ENCODE measurements at regions not wholly inside any gene's neighbourhood (a gene's known extent, or its start where the extent isn't known, plus 50 kb on each side); places are given as distances from the start of the nearest gene placed in this dataset.

DNA sequence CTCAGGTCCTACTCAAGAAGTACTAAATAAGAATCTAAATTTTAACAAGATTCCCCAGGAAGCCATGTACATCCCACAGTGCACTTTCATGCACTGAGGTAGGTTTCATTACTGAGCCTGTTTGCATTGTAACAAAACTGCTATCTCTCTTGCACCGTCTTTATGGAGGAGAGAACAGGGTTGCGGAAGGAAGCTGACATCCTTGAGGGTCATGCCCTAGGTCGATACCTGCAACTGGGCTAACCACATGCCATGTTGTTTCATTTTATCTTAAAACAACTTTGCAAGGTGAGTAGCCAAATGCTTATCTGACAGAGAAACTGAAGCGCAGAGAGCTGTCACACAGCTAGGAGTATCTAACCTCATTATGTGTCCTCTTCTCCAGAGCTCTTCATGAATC is 656.3 kb upstream of the TENM4 start:
- Histone ChIP-seq H3K4me1 (ENCODE audit: control insufficient read depth, insufficient read depth, low read length) (no peaks in the 10 kb centered on the region), H3K4me3 (ENCODE audit: low read length) (no peak overlapping the region), H3K9me3 (ENCODE audit: control insufficient read depth, low read length) (no peaks in the 10 kb centered on the region), H3K27ac (ENCODE audit: low read length) (no peak overlapping the region), H3K27me3 (ENCODE audit: control insufficient read depth, insufficient read depth) (no peaks in the 10 kb centered on the region)
- intact Hi-C loops (cut with DNase I), result no loop called here
- 80% methylated on average over 4 of the region's 4 CpGs for WGBS
- ATAC-seq (no peak), DNase-seq (no peak)

DNA sequence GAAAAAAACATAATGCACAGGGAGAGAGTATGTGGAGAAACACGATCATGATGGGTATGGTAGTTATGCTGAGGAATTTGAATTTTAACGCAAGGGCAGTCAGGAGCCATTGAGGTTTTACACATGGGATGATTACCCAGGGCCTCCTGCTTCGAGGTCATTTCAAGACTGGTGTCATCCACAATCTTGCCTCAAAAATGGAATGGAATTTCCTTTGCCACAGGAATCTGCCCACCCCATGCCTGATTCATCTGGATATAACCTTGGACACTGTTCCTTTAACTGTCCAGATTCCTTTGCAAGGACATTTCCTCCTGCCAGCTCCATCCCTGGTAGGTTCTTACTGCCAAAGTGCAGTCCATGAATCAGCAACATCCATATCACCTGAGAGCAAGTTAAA is 655.9 kb upstream of the TENM4 start:
- DNase-seq (no peak), ATAC-seq (no peak)
- Histone ChIP-seq H3K27me3 (ENCODE audit: control insufficient read depth, insufficient read depth) (no peaks in the 10 kb centered on the region), H3K27ac (ENCODE audit: low read length) (no peak overlapping the region), H3K9me3 (ENCODE audit: control insufficient read depth, low read length) (no peaks in the 10 kb centered on the region), H3K4me1 (ENCODE audit: control insufficient read depth, insufficient read depth, low read length) (no peaks in the 10 kb centered on the region), H3K4me3 (ENCODE audit: low read length) (no peak overlapping the region)
- 69% methylated on average over 3 of the region's 3 CpGs for WGBS
- intact Hi-C loops (cut with DNase I), result no loop called here

DNA sequence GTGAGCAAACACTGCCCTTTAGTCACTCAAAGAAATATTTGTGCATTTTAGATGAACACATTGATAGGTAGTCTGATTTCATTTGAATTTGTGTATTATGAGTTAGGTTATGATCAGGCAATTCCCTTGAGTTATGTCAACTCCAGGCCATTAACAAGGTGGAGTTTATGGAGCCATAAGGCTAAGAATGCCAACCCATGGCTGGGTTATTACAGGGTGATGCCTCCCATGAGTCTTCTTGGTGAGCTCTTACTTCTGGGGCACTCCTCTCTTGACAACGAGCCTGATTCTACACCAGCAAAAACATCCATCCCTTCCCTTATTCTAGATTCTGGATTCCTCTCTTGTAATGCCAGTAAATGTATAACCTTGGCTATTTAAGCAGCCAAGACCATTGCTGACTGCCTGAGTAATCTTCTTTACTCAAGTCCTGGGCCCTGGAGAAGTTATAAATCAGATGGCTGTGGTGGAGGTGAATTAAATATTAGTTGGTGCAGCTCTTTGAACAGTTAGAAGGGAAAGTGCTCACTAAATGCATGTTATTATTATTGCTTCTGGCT is 645.7 kb upstream of the TENM4 start:
- H3K4me1 ChIP-seq (ENCODE audit: control insufficient read depth, insufficient read depth, low read length), result no peaks in the 10 kb centered on the region
- H3K27ac ChIP-seq (ENCODE audit: low read length), result no peak overlapping the region
- no peaks in the 10 kb centered on the region for H3K27me3 ChIP-seq (ENCODE audit: control insufficient read depth, insufficient read depth)
- no peaks in the 10 kb centered on the region for H3K9me3 ChIP-seq (ENCODE audit: control insufficient read depth, low read length)
- intact Hi-C loops (cut with DNase I), result no loop called here
- WGBS, result 70% methylated on average over 1 of the region's 1 CpG
- no peak overlapping the region for H3K4me3 ChIP-seq (ENCODE audit: low read length)
- ATAC-seq, result no peak
- DNase-seq, result no peak

DNA sequence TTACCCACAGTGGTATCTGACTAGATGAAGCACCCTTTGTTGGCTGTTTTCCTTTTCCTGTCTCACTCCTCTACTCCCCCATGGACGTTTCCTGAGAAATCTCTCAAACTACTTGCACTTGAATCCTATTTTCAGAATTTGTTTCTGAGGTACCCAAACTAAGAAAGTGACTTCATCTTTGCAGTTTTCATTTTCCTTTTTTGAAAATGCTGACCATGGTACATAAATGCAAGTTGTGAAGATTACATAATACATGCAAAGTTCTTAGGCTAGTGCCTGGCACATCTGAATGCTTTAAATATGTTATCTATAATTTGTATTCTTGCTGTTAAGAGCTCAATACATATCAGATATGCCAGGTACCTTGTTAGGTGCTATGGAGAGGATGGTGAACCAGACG is 644.7 kb upstream of the TENM4 start:
- intact Hi-C loops (cut with DNase I), result no loop called here
- no peak for DNase-seq
- ATAC-seq, result no peak

DNA sequence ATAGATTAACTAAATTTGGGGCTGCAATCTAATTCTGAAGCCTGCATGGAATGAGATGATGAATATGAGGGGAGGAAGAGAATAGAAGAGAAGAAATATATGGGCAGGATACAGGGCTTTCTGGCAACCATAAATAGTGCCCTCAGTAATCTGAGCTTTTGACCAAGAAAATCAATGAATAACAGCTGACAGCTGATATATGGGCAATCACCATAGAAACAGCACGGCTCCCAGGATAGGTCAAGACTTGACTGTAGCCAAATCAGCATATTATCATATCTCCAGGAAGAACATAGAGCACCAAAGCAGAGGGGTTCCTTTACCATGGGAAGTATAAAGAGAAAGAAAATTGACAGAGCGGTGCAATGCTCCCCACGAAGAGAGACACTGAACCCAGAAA is 643.8 kb upstream of the TENM4 start:
- no peak overlapping the region for H3K4me3 ChIP-seq (ENCODE audit: low read length)
- H3K9me3 ChIP-seq (ENCODE audit: control insufficient read depth, low read length), result no peaks in the 10 kb centered on the region
- no peak for DNase-seq
- no peak for ATAC-seq
- H3K27me3 ChIP-seq (ENCODE audit: control insufficient read depth, insufficient read depth), result no peaks in the 10 kb centered on the region
- intact Hi-C loops (cut with DNase I), result no loop called here
- no peak overlapping the region for H3K27ac ChIP-seq (ENCODE audit: low read length)
- WGBS, result 59% methylated on average over 3 of the region's 3 CpGs
- no peaks in the 10 kb centered on the region for H3K4me1 ChIP-seq (ENCODE audit: control insufficient read depth, insufficient read depth, low read length)

More for the DNA sequence above, 644.7 kb upstream of the TENM4 start:
- H3K4me1 ChIP-seq (ENCODE audit: control insufficient read depth, insufficient read depth, low read length), result no peaks in the 10 kb centered on the region
- no peak overlapping the region for H3K4me3 ChIP-seq (ENCODE audit: low read length)
- no peaks in the 10 kb centered on the region for H3K9me3 ChIP-seq (ENCODE audit: control insufficient read depth, low read length)
- no peaks in the 10 kb centered on the region for H3K27me3 ChIP-seq (ENCODE audit: control insufficient read depth, insufficient read depth)
- H3K27ac ChIP-seq (ENCODE audit: low read length), result no peak overlapping the region
- WGBS, result 55% methylated on average over 2 of the region's 2 CpGs

DNA sequence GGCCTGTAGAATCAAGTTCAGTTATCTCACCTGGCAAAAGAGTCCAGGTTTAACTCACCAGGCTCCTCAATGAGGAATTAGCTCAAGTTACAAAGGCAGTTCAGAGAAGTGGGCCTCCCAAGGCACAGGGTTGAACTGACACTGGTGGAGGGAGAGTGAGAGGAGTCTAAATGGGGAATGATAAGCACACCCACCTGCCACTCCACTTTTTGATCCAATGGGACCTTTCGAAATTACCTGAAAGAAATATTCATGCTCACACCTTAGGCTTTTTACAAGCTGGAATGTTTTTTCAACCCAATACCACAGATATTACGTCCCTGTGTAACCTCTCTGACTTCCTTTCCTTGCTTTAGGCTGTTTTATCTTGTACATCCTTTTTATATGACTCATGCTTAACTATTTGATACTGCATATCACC is 642.7 kb upstream of the TENM4 start:
- WGBS, result 72% methylated on average over 2 of the region's 2 CpGs
- no peak for DNase-seq
- Histone ChIP-seq H3K9me3 (ENCODE audit: control insufficient read depth, low read length) (no peaks in the 10 kb centered on the region), H3K27ac (ENCODE audit: low read length) (no peak overlapping the region), H3K4me3 (ENCODE audit: low read length) (no peak overlapping the region), H3K4me1 (ENCODE audit: control insufficient read depth, insufficient read depth, low read length) (no peaks in the 10 kb centered on the region), H3K27me3 (ENCODE audit: control insufficient read depth, insufficient read depth) (no peaks in the 10 kb centered on the region)
- intact Hi-C loops (cut with DNase I), result no loop called here
- ATAC-seq, result no peak

DNA sequence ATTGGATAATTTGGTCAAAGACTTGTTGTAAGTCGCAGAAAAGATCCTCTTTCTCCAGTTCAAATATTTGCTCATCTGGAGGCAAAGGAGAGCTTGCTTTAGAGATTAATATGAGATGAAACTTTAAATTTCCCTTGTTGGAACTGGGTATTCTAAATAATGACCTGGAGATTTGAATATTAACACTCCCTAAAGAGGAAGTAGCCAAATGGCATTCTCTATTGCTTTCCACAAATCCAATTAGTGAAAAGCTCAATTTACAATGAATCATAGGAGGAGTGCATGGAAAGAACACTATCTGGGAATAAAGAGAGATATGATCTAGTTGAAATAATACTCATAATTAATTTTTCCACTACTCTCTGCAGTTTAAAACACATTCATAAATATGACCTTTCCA is 641.6 kb upstream of the TENM4 start:
- ATAC-seq, result no peak
- no peak for DNase-seq

DNA sequence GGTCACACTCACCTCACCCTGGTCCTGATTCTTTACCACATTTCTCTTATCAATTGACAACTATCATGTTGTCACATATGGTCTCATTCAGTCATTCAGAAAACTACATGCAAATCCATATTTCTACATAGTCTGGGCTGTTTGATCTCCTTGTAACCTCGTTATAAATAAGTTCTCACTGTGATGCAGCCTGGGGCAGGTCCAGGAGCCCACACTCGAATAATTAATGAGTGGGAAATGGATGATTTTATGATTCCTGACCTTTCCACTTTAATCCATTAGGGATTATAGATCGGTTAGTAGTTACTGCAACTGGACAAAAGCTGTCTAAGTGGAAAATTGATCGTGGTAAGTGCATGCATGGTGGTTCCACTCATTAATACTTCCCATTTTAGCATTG is 636.3 kb upstream of the TENM4 start:
- no peak overlapping the region for H3K27ac ChIP-seq (ENCODE audit: low read length)
- DNase-seq (no peak), ATAC-seq (no peak)
- no peaks in the 10 kb centered on the region for H3K9me3 ChIP-seq (ENCODE audit: control insufficient read depth, low read length)
- no peak overlapping the region for H3K4me3 ChIP-seq (ENCODE audit: low read length)
- WGBS, result 78% methylated on average over 4 of the region's 4 CpGs
- intact Hi-C loops (cut with DNase I), result no loop called here
- no peaks in the 10 kb centered on the region for H3K4me1 ChIP-seq (ENCODE audit: control insufficient read depth, insufficient read depth, low read length)
- H3K27me3 ChIP-seq (ENCODE audit: control insufficient read depth, insufficient read depth), result no peaks in the 10 kb centered on the region

More for the DNA sequence above, 641.6 kb upstream of the TENM4 start:
- Histone ChIP-seq H3K27me3 (ENCODE audit: control insufficient read depth, insufficient read depth) (no peaks in the 10 kb centered on the region), H3K4me3 (ENCODE audit: low read length) (no peak overlapping the region), H3K9me3 (ENCODE audit: control insufficient read depth, low read length) (no peaks in the 10 kb centered on the region), H3K27ac (ENCODE audit: low read length) (no peak overlapping the region), H3K4me1 (ENCODE audit: control insufficient read depth, insufficient read depth, low read length) (no peaks in the 10 kb centered on the region)
- 96% methylated on average over 1 of the region's 1 CpG for WGBS
- intact Hi-C loops (cut with DNase I), result no loop called here

DNA sequence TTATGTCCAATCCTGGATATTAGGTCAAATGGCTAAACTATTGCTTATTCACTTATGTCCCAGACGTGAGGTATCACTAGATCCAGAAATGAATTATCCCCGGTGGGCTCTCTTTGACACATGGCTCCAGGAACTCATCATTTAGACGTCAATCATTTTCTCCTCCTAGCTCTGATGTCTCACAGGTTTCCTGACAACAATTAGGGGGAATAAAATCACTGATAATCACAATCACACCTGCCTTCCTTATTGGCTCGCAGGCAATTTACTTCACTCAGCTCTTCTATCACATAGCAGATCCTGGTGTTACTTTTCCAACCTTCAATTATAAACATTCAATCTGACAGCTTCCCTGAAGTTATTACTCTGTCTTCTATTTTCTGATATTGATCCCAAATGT is 634.0 kb upstream of the TENM4 start:
- DNase-seq, result no peak
- H3K27me3 ChIP-seq (ENCODE audit: control insufficient read depth, insufficient read depth), result no peaks in the 10 kb centered on the region
- ATAC-seq, result no peak
- intact Hi-C loops (cut with DNase I), result no loop called here
- H3K4me1 ChIP-seq (ENCODE audit: control insufficient read depth, insufficient read depth, low read length), result no peaks in the 10 kb centered on the region
- 73% methylated on average over 4 of the region's 4 CpGs for WGBS
- no peak overlapping the region for H3K27ac ChIP-seq (ENCODE audit: low read length)
- H3K4me3 ChIP-seq (ENCODE audit: low read length), result no peak overlapping the region
- H3K9me3 ChIP-seq (ENCODE audit: control insufficient read depth, low read length), result no peaks in the 10 kb centered on the region

DNA sequence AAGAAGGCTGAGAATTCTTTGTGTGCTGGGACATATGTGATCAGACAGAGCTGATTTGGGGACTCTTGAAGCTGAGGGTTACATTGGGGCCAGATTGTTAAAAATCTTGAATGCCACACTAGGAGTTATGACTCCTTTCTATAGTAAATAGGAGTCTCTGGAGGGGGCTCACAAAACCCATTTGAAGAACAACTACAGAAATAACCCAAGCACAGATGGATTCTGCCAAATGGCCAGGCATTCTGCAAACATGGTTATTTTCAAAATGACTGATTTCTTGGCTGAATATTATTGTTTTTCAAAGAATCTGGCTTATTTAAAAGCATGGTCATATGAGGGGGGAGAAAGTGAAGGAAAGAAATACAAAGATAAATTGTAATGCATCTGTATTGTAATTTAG is 625.5 kb upstream of the TENM4 start:
- Histone ChIP-seq H3K4me3 (ENCODE audit: low read length) (no peak overlapping the region), H3K27ac (ENCODE audit: low read length) (no peak overlapping the region), H3K9me3 (ENCODE audit: control insufficient read depth, low read length) (no peaks in the 10 kb centered on the region), H3K27me3 (ENCODE audit: control insufficient read depth, insufficient read depth) (no peaks in the 10 kb centered on the region), H3K4me1 (ENCODE audit: control insufficient read depth, insufficient read depth, low read length) (no peaks in the 10 kb centered on the region)
- ATAC-seq (no peak), DNase-seq (no peak)
- intact Hi-C loops (cut with DNase I), result no loop called here

DNA sequence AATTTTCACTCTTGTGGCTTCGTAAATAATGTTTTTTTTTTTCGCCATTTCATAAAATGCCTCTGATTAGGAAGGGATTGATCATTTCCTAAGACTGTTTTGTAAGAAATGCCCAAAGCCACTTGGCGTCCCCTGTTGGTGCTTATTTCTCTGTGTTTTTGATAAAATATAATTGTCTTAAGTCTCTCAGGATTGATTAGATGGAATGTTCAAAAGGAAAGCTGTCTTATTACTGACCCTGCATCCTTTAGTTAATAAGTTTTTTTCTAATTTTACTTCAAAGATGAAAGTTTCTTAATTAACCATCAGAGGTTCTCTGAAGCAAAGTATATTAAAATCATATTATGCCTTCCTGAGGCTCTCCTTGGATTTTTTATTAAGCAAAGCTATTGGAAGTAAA is 624.3 kb upstream of the TENM4 start:
- H3K4me3 ChIP-seq (ENCODE audit: low read length), result no peak overlapping the region
- intact Hi-C loops (cut with DNase I), result no loop called here
- H3K4me1 ChIP-seq (ENCODE audit: control insufficient read depth, insufficient read depth, low read length), result no peaks in the 10 kb centered on the region
- WGBS, result 85% methylated on average over 3 of the region's 3 CpGs
- H3K9me3 ChIP-seq (ENCODE audit: control insufficient read depth, low read length), result no peaks in the 10 kb centered on the region
- DNase-seq (no peak), ATAC-seq (no peak)
- H3K27me3 ChIP-seq (ENCODE audit: control insufficient read depth, insufficient read depth), result no peaks in the 10 kb centered on the region
- no peak overlapping the region for H3K27ac ChIP-seq (ENCODE audit: low read length)

DNA sequence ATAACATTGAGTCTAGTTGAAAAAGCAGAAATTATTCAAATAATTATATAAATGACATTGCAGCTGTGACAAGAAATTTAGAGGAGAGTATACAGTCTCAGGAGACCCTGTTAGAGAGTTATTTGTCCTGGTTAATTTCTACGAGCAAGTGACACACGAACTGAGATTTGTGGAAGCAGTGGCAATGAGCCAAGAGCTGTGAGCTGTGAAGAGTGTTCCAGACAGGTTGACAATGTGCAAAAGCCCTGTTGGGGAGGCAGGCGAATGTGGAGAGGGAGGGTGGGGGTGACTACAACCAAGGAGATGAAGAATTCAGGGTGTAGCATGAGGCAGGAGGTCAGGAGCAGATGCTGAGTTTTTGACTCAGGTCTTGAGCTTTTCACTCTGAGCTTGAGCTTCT is 620.2 kb upstream of the TENM4 start:
- Histone ChIP-seq H3K27me3 (ENCODE audit: control insufficient read depth, insufficient read depth) (no peaks in the 10 kb centered on the region), H3K4me1 (ENCODE audit: control insufficient read depth, insufficient read depth, low read length) (no peaks in the 10 kb centered on the region), H3K9me3 (ENCODE audit: control insufficient read depth, low read length) (no peaks in the 10 kb centered on the region), H3K4me3 (ENCODE audit: low read length) (no peak overlapping the region), H3K27ac (ENCODE audit: low read length) (no peak overlapping the region)
- DNase-seq (no peak), ATAC-seq (no peak)
- WGBS, result 34% methylated on average over 3 of the region's 3 CpGs
- intact Hi-C loops (cut with DNase I), result no loop called here
